ENCODE measurements at regions not wholly inside any gene's neighbourhood (a gene's known extent, or its start where the extent isn't known, plus 50 kb on each side); places are given as distances from the start of the nearest gene placed in this dataset.

DNA sequence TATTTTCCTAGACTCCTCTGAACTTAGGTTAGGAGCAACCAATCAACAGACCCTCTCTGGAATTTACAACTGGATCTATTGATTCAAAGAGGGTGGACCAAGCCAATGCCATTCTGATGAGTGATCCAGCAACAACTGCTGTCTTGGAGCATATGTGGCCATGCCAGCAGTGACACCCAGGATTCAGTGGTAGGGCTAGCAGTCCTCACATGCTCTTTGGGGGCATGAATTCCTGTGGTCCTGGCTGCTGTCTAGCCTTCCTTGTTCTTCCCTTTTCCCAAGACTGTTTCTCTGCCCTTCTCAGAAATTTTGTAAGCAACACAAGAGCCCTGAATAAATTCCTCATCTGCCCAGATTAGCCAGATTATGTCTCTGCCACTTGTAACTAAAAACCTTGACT, 61.5 kb upstream of the GATB start:
- no peak overlapping the region for H3K27ac Mint-ChIP-seq
- no peaks in the 10 kb centered on the region for H3K9me3 ChIP-seq (ENCODE audit: control insufficient read depth, low read length, poor library complexity, severe bottlenecking)

DNA sequence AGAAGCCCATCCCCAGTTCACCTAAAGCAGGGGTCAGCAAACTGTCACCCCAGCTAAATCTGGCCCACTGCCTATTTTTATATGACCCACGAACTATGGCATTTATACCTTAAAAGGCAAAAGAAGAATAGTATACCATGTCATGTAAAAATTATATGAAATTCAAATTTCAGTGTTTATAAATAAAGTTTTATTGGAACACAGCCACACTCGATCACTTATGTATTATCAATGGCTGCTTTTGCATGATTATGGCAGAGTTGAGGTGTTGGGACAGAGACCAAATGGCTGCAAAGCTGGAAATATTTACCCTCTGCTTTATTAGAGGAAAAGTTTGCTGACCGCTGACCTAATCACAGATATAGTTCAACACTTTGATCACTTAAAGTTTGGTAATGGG, 59.2 kb upstream of the GATB start:
- Mint-ChIP-seq H3K4me3 (no peak overlapping the region), H3K4me1 (peaks cover 5% of the 10 kb centered on the region)
- ATAC-seq = no peak

More for the DNA sequence above, 61.5 kb upstream of the GATB start:
- DNase-seq (no peak), ATAC-seq (no peak)
- H3K4me3 Mint-ChIP-seq = no peak overlapping the region
- H3K4me1 Mint-ChIP-seq = peaks cover 2% of the 10 kb centered on the region
- H3K36me3 Mint-ChIP-seq (ENCODE audit: low read depth) = peaks cover 2% of the 10 kb centered on the region
- H3K27me3 Mint-ChIP-seq = peaks cover 9% of the 10 kb centered on the region

DNA sequence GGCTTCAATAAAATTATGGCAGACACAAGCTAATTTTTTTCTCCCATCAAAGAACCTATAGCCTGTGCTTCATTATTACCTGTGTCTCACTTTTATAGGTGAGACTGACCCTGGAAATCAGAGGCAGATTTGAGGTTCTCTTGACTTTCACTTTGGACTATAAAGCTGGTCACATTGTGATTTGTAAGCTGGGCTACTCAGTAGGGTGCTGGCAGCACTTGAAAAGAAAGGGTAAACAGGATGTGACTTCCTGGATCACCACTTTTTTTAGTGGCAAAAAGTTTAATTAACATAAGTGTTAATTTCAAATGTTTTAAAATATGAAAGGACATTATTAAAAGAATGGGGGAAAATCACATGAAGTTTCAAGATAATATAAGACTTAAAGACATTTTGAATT, 50.6 kb upstream of the GATB start:
- no peak for DNase-seq
- no peaks in the 10 kb centered on the region for H3K9me3 ChIP-seq (ENCODE audit: control insufficient read depth, low read length, poor library complexity, severe bottlenecking)
- H3K27me3 Mint-ChIP-seq = peaks cover 8% of the 10 kb centered on the region
- H3K36me3 Mint-ChIP-seq (ENCODE audit: low read depth) = no peaks in the 10 kb centered on the region
- no peak overlapping the region for H3K27ac Mint-ChIP-seq
- H3K4me3 Mint-ChIP-seq = no peak overlapping the region
- no peaks in the 10 kb centered on the region for H3K4me1 Mint-ChIP-seq
- no peak for ATAC-seq

More for the DNA sequence above, 59.2 kb upstream of the GATB start:
- H3K9me3 ChIP-seq (ENCODE audit: control insufficient read depth, low read length, poor library complexity, severe bottlenecking) = no peaks in the 10 kb centered on the region
- Mint-ChIP-seq H3K36me3 (ENCODE audit: low read depth) (peaks cover 4% of the 10 kb centered on the region), H3K27me3 (peaks cover 12% of the 10 kb centered on the region), H3K27ac (no peak overlapping the region)
- no peak for DNase-seq

Measured in T-helper 17 cell (primary cell).